ENCODE measurements at regions not wholly inside any gene's neighbourhood (a gene's known extent, or its start where the extent isn't known, plus 50 kb on each side); places are given as distances from the start of the nearest gene placed in this dataset.
"Not testable (repeated sequence)": the region's sequence is repeated elsewhere in the genome, so short reads cannot be mapped to it uniquely, and the experiment has no call there.

- no peak for DNase-seq
These were observed 222.3 kb downstream of the NKX6-1 start for GRCh38 chr4:84276752-84277151.

- DNase-seq, result no peak
These were observed 229.5 kb downstream of the NKX6-1 start for GRCh38 chr4:84269536-84270044.

- DNase-seq, result no peak
These were observed 234.4 kb downstream of the NKX6-1 start for GRCh38 chr4:84264652-84265051.

GRCh38 chr4:84263415-84263814, 235.7 kb downstream of the NKX6-1 start:
- no peak for DNase-seq

GRCh38 chr4:84260495-84260894, 238.6 kb downstream of the NKX6-1 start:
- DNase-seq, result no peak

GRCh38 chr4:84258905-84259830, 239.9 kb downstream of the NKX6-1 start:
- peak in 1 of 2 experiments; percentile 2 for DNase-seq

- DNase-seq, result no peak
These were observed 244.6 kb downstream of the NKX6-1 start for GRCh38 chr4:84254537-84254936.

GRCh38 chr4:84249521-84249920, 249.6 kb downstream of the NKX6-1 start:
- no peak for DNase-seq

- not testable (repeated sequence) for DNase-seq
These were observed 254.1 kb downstream of the NKX6-1 start for GRCh38 chr4:84245042-84245441.

GRCh38 chr4:84244346-84244801, 254.7 kb downstream of the NKX6-1 start:
- DNase-seq, result not testable (repeated sequence)

- DNase-seq, result no peak
These were observed 255.4 kb downstream of the NKX6-1 start for GRCh38 chr4:84243685-84244084.

GRCh38 chr4:84239278-84239845, 259.7 kb downstream of the NKX6-1 start:
- no peak for DNase-seq

- DNase-seq, result no peak
These were observed 260.6 kb downstream of the NKX6-1 start for GRCh38 chr4:84238247-84239090.

- no peak for DNase-seq
These were observed 262.1 kb downstream of the NKX6-1 start for GRCh38 chr4:84237008-84237407.

- no peak for DNase-seq
These were observed 263.8 kb downstream of the NKX6-1 start for GRCh38 chr4:84235126-84235944.

- no peak for DNase-seq
These were observed 266.6 kb downstream of the NKX6-1 start for GRCh38 chr4:84232309-84233095.

GRCh38 chr4:84231539-84232055, 267.5 kb downstream of the NKX6-1 start:
- DNase-seq, result no peak

- no peak for DNase-seq
These were observed 274.6 kb downstream of the NKX6-1 start for GRCh38 chr4:84224522-84224921.

- DNase-seq, result no peak
These were observed 277.4 kb downstream of the NKX6-1 start for GRCh38 chr4:84221704-84222103.

- no peak for DNase-seq
These were observed 278.1 kb downstream of the NKX6-1 start for GRCh38 chr4:84220990-84221389.

- no peak for DNase-seq
These were observed 279.4 kb downstream of the NKX6-1 start for GRCh38 chr4:84219656-84220055.

Measured in NCI-H524 (cell line).